ENCODE measurements at regions not wholly inside any gene's neighbourhood (a gene's known extent, or its start where the extent isn't known, plus 50 kb on each side); places are given as distances from the start of the nearest gene placed in this dataset.

GRCh38 chr12:30135776-30136175 is 352.0 kb upstream of the TMTC1 start:
- TF ChIP-seq EZH2 (IDR thresholded peaks at IDR 0.05; ENCODE audit: insufficient read depth, low read length) (no peak), CTCF (IDR thresholded peaks at IDR 0.05; ENCODE audit: insufficient read depth, low read depth, low read length) (no peak)
